22Rv1 (cell line): ENCODE measurements at regions not wholly inside any gene's neighbourhood (a gene's known extent, or its start where the extent isn't known, plus 50 kb on each side); places are given as distances from the start of the nearest gene placed in this dataset.
"Not testable (repeated sequence)": the region's sequence is repeated elsewhere in the genome, so short reads cannot be mapped to it uniquely, and the experiment has no call there.

Source experiments
- H3K27ac ChIP-seq: fragments of 450-650 bp; 2 replicates; pipeline ENCODE4 v1.5.1; 2017
- ZFX ChIP-seq: fragments of 450-650 bp; IDR thresholded peaks from 2 replicates; pipeline ENCODE4 v1.6.1; 2017; ENCODE audit warnings: antibody characterized with exemption, borderline replicate concordance
- TF ChIP-seq, protein P1 (sequence below): fragments of 450-650 bp; IDR thresholded peaks from 2 replicates; pipeline ENCODE4 v1.5.1; 2017; ENCODE audit warnings: mild to moderate bottlenecking

DNA sequence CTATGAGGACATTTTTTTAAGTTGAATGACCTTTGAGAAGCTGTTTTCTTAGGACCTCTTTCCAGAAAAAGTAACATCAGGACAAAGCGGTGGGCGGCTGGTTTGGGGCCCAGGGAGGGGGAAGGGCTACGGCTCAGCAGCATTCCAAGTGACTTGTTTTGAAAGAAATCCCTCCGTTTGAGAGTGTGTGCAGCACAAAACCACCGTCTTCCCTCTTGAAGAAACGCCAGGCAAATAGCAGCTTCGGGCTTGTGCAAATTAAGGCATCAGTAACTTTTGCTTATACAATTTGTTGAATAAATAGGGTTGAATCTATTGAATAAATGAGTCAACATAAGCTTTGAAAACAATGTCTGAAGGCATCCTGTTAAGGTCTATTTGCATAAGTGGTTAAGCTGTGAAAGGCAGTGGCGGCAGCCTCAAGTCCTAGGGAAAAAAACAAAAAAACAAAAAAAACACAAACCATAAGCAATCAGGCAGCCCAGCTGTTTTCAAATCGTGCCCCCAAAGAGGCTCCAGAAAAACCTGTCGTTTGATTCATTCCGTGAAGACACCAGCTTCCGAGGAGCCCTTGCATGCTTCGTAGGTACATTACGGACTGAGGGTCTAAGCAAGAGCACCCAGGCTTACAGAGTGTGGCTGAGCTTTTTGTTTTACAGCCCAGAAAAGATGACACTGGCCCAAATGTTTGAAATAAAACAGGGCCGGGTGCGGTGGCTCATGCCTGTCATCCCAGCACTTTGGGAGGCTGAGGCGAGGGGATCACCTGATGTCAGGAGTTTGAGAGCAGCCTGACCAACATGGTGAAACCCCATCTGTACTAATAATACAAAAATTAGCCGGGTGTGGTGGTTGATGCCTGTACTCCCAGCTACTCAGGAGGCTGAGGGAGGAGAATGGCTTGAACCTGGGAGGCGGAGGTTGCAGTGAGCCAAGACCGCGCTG, 103.7 kb downstream of the CRLF2 start:
- no peak overlapping the region for H3K27ac ChIP-seq
- TF ChIP-seq, protein P1, sequence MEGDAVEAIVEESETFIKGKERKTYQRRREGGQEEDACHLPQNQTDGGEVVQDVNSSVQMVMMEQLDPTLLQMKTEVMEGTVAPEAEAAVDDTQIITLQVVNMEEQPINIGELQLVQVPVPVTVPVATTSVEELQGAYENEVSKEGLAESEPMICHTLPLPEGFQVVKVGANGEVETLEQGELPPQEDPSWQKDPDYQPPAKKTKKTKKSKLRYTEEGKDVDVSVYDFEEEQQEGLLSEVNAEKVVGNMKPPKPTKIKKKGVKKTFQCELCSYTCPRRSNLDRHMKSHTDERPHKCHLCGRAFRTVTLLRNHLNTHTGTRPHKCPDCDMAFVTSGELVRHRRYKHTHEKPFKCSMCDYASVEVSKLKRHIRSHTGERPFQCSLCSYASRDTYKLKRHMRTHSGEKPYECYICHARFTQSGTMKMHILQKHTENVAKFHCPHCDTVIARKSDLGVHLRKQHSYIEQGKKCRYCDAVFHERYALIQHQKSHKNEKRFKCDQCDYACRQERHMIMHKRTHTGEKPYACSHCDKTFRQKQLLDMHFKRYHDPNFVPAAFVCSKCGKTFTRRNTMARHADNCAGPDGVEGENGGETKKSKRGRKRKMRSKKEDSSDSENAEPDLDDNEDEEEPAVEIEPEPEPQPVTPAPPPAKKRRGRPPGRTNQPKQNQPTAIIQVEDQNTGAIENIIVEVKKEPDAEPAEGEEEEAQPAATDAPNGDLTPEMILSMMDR, result no peak
- TF ChIP-seq ZFX, result no peak

DNA sequence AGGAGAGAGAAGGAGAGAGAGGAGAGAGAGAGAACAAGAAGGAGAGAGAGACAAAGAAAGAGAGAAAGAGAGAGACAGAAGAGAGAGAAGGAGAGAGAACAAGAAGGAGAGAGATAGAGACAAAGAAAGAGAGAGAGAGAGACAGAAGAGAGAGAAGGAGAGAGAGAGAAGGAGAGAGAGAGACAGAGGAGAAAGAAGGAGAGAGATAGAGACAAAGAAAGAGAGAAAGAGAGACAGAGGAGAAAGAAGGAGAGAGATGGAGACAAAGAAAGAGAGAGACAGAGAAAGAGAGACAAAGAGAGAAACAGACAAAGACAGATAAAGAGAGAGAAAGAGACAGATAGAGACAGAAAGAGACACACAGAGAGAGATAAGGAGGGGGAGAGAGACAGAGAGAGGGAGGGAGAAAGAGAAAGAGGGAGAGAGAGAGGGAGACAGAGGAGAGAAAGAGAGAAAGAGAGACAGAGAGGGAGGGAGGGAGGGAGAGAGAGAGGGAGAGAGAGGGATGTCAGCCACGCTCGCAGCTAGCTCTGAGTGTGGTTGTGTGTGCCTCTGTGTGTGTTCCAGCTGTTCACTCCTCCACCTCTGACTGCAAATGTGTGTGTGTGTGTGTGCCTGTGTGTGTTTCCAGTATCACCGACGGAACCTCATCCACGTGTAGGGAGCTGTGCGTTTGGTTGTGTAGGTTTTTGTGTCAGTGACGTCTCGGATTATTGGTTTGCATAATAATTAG, 105.8 kb downstream of the CRLF2 start:
- TF ChIP-seq, protein P1, result no peak
- no peak for TF ChIP-seq ZFX
- no peak overlapping the region for H3K27ac ChIP-seq

DNA sequence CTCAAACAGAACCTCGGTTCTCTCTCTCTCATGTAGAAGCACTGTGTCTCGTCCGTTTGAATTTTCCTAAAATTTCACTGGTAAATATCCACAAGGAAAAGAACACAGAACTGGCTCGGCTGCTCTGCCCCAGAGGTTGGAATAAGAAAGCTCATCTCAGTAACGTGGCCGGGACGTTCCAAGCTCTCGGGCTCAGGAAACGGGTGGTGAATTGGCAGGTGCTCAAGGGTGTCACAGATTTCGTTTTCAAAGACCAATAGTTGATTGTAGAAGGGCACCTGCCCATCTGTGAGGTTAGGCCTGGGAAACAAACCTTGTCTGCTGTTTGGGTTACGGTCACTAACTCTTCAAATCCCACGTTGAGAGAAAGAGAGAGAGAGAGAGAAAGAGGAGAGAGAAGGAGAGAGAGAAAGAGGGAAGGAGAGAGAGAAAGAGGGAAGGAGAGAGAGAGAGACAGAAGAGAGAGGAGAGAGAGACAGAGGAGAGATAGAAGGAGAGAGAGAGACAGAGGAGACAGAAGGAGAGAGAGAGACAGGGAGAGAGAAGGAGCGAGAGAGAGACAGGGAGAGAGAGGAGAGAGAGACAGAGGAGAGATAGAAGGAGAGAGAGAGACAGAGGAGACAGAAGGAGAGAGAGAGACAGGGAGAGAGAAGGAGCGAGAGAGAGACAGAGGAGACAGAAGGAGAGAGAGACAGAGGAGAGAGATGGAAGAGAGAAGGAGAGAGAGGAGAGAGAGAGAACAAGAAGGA, 106.6 kb downstream of the CRLF2 start:
- TF ChIP-seq, protein P1, result no peak
- TF ChIP-seq ZFX, result no peak
- no peak overlapping the region for H3K27ac ChIP-seq

DNA sequence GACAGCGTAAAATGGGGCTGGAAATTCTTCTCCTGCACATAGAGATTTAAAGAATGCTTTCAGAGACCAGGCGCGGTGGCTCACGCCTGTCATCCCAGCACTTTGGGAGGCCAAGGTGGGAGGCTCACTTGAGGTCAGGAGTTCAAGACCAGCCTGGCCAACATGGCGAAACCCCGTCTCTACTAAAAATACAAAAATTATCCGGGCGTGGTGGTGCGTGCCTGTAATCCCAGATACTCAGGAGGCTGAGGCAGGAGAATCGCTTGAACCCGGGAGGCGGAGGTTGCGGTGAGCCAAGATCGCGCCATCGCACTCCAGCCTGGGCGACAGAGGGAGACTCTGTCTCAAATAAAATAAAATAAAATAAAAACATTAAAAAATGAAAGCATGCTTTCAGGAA, 107.4 kb downstream of the CRLF2 start:
- not testable (repeated sequence) for H3K27ac ChIP-seq

DNA sequence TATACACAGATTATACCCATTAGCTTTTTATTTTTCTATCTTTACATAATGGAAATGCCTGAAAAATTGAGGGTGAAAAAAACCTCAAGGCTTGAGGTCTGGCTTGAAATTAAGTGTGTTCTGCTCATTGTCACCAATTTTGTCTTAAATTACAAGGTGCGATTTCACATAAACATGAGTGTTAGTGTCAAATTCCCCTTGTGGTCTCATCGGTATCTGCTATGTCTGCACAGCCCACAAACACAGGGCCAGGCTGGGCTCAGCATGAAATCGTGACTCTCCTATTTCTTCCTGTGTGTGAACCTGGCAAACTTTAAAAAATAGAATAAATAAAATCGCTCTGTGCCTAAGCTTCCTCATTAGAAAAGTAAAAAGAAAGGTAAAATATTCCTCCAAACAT, 109.1 kb downstream of the CRLF2 start:
- TF ChIP-seq ZFX, result no peak
- TF ChIP-seq, protein P1, result no peak
- no peak overlapping the region for H3K27ac ChIP-seq

DNA sequence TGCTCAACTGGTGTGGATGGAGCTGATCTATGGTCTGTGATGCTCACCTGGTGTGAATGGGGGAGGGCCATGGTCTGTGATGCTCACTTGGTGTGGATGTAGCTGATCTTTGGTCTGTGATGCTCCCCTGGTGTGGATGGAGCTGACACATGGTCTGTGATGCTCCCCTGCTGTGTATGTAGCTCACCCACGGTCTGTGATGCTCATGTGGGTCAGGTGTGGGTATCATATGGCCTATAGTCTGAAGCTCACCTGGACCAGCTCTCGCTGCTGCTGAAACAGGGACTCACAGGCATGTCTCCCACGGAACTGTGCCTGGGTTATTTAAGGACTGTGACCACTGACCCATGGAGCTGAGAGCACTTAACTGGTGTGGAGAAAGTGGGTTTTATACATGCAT, 109.7 kb downstream of the CRLF2 start:
- H3K27ac ChIP-seq, result no peak overlapping the region
- TF ChIP-seq, protein P1, result no peak
- no peak for TF ChIP-seq ZFX

DNA sequence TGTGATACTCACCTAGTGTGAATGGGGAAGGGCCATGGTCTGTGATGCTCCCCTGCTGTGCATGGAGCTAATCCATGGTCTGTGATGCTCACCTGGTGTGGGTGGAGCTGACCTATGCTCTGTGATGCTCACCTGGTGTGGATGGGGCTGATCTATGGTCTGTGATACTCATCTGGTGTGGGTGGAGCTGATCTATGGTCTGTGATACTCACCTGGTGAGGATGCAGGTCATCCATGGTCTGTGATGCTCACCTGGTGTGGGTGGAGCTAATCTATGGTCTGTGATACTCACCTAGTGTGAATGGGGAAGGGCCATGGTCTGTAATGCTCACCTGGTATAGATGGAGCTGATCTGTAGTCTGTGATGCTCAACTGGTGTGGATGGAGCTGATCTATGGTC, 110.2 kb downstream of the CRLF2 start:
- not testable (repeated sequence) for H3K27ac ChIP-seq
